Body of pancreas (tissue), 4 donors: ENCODE measurements at regions not wholly inside any gene's neighbourhood (a gene's known extent, or its start where the extent isn't known, plus 50 kb on each side); places are given as distances from the start of the nearest gene placed in this dataset.

Source experiments
- ATAC-seq: fragments of 150-250 bp; one replicate; pipeline ENCODE4 v1.9.1; 2016
- DNase-seq, 4 donors: peaks; one replicate each; pipeline ENCODE4 v3.0.0-alpha.2; 2019
- H3K27ac ChIP-seq, 4 donors: fragments of 200-600 bp; sonication (generic); 1 replicate in 3 of 4; 2 replicates in 1 of 4; pipeline versions ENCODE4 v1.5.1 to v1.6.1; 2016 to 2019; ENCODE audit warnings: mild to moderate bottlenecking in 1 of 4, mixed read lengths in 1 of 4, moderate library complexity in 1 of 4
- H3K27me3 ChIP-seq, 2 donors: fragments of 200-600 bp; sonication (generic); one replicate each; pipeline ENCODE4 v1.6.0; 2016; ENCODE audit warnings: mild to moderate bottlenecking in 1 of 2
- H3K36me3 ChIP-seq, 2 donors: fragments of 200-600 bp; sonication (generic); replicated peaks in 1 of 2; 2 replicates each; pipeline ENCODE4 v1.5.1; 2016; ENCODE audit warnings: low read depth in 2 of 2; ENCODE audit not compliant: insufficient read depth in 1 of 2
- H3K4me1 ChIP-seq: fragments of 200-600 bp; sonication (generic); one replicate; pipeline ENCODE4 v1.6.0; 2016
- H3K4me3 ChIP-seq, 2 donors: fragments of 200-600 bp; sonication (generic); 1 replicate in 1 of 2; 2 replicates in 1 of 2; pipeline ENCODE4 v1.5.1; 2016 to 2019
- H3K9me3 ChIP-seq, 3 donors: fragments of 200-600 bp; sonication (generic); 1 replicate in 2 of 3; 2 replicates in 1 of 3; pipeline ENCODE4 v1.5.1; 2016
- CTCF ChIP-seq, 7 experiments: fragments of 450-650 bp in 4 of 7; fragments of 200-600 bp in 3 of 7; sonication (generic) in 3 of 7; IDR thresholded peaks; one replicate each; pipeline ENCODE4 v1.5.1; 2016 to 2019; ENCODE audit warnings: antibody characterized with exemption in 7 of 7
- POLR2A ChIP-seq, 3 donors: fragments of 450-650 bp; IDR thresholded peaks; one replicate each; pipeline ENCODE4 v1.6.1; 2016; ENCODE audit warnings: antibody characterized with exemption in 3 of 3, mild to moderate bottlenecking in 2 of 3
- WGBS, 2 donors: methylation state at CpG; one replicate each; pipeline ENCODE4 v1.1.5; 2017; 5-methylcytosine and 5-hydroxymethylcytosine counted together
- intact Hi-C: fragments of 100-400 bp; cut with DNase I; formaldehyde crosslinking; loops from one replicate; pipeline ENCODE4 v1.15.1; 2023

DNA sequence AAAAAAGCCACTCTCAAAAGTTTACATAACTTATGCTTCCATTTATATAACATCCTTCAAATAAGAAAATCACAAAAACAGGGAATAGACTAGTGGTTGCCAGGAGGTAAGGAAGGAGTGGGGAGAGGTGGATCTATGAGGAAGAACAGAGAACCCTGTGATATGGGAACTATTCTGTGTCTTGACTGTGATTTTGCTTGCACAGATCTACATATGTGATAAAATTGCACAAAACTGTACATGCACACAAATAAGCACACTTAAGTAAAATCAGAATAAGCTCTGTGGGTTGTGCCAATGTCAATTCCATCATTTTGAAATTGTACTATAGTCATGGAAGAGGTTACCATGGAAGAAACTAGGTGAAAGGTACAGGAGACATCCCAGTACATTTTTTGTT lies 121.6 kb upstream of the SGCG start:
- H3K4me1 ChIP-seq, result no peaks in the 10 kb centered on the region
- ATAC-seq (no peak), DNase-seq (no peak)
- intact Hi-C loops, result no loop called here
- TF ChIP-seq CTCF (IDR thresholded peaks at IDR 0.05), result no peak
- TF ChIP-seq POLR2A (IDR thresholded peaks at IDR 0.05), result no peak
- H3K36me3 ChIP-seq, result no peaks in the 10 kb centered on the region
- no peak overlapping the region for H3K27ac ChIP-seq
- no peak overlapping the region for H3K4me3 ChIP-seq
- no peaks in the 10 kb centered on the region for H3K27me3 ChIP-seq
- no peaks in the 10 kb centered on the region for H3K9me3 ChIP-seq

GRCh38 chr13:23060959-23061358 lies 119.8 kb upstream of the SGCG start:
- Histone ChIP-seq H3K27me3 (no peaks in the 10 kb centered on the region), H3K9me3 (no peaks in the 10 kb centered on the region), H3K4me1 (no peaks in the 10 kb centered on the region), H3K4me3 (no peak overlapping the region), H3K36me3 (no peaks in the 10 kb centered on the region), H3K27ac (no peak overlapping the region)
- ATAC-seq (no peak), DNase-seq (no peak)
- 77 to 78% methylated on average over 1 of the region's 1 CpG for WGBS, 2 donors
- intact Hi-C loops, result no loop called here
- TF ChIP-seq CTCF (IDR thresholded peaks at IDR 0.05) (no peak), POLR2A (IDR thresholded peaks at IDR 0.05) (no peak)

GRCh38 chr13:23067129-23067528 lies 113.7 kb upstream of the SGCG start:
- ATAC-seq (no peak), DNase-seq (no peak)
- Histone ChIP-seq H3K9me3 (peaks cover 0 to 5% (median 0%) of the 10 kb centered on the region in 3 donors), H3K27ac (no peak overlapping the region), H3K36me3 (no peaks in the 10 kb centered on the region), H3K4me3 (no peak overlapping the region), H3K4me1 (no peaks in the 10 kb centered on the region), H3K27me3 (no peaks in the 10 kb centered on the region)
- TF ChIP-seq POLR2A (IDR thresholded peaks at IDR 0.05) (no peak), CTCF (IDR thresholded peaks at IDR 0.05) (no peak)
- intact Hi-C loops, result no loop called here
- WGBS, 2 donors, result 55 to 66% methylated on average over 5 of the region's 5 CpGs

DNA sequence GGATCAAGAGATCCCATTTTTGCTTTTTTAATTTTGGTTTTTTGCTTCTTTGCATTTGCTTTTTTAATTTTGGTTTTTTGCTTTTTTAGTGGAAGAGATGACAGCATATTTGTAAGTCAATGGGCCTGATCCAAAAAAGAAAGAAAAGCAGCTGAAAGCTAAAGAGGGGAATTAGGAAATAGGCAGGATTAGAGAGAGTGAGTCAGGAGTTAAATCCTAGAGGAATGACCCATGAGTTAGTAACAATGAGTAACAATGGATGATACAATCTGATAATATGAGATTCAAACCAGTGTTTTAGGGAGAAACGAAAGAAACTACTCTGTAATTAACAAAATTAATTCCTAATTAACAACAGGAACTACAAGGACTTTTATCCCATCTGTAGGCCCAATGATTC lies 111.2 kb upstream of the SGCG start:
- intact Hi-C loops, result no loop called here
- no peak for ATAC-seq
- Histone ChIP-seq H3K4me1 (no peaks in the 10 kb centered on the region), H3K36me3 (no peaks in the 10 kb centered on the region), H3K27ac (no peak overlapping the region), H3K9me3 (peaks cover 0 to 5% (median 0%) of the 10 kb centered on the region in 3 donors), H3K27me3 (no peaks in the 10 kb centered on the region), H3K4me3 (no peak overlapping the region)
- TF ChIP-seq CTCF (IDR thresholded peaks at IDR 0.05), result no peak
- DNase-seq, result no peak
- 50 to 63% methylated on average over 1 of the region's 1 CpG for WGBS, 2 donors

DNA sequence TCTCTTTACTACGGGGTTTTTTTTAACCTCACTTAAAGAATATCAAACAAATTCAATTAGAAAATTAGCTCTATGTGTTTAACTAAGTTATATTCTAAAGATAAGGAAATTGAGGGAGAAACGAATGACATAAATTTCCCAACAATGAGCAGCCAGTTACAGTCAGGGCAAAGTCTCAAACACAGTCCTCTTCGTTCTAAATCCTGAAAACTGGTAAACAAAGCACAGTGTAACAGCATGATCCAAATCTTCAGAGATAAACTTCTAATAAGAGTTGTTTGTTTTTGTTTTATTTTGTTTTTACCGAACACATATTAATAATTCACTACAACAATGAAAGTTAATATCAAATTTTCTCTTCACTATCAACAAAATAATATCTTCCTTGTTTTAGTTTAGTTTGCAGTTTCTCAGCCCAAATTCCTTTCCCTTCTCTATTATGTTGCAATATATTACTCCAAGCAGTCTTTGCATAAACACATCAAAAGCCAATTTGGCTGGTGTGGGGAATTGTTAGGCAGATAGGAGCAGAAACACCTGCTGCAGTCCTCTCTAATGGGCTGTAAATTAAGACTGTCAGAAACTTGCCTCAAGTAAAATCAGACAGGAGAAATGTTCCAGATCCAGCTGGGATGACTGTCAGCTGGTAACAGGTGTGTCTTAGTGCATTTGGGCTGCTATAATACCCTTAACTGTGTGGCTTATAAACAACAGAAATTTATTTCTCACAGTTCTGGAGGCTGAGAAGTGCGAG lies 106.5 kb upstream of the SGCG start:
- Histone ChIP-seq H3K4me3 (no peak overlapping the region), H3K27ac (peak overlapping the region in 1 of 4 donors; percentile 26), H3K27me3 (no peaks in the 10 kb centered on the region), H3K36me3 (no peaks in the 10 kb centered on the region), H3K9me3 (peaks cover 0 to 5% (median 0%) of the 10 kb centered on the region in 3 donors), H3K4me1 (no peaks in the 10 kb centered on the region)
- DNase-seq, result peak in 2 of 4 donors; percentile 20 to 33
- ATAC-seq, result peak; percentile 47
- WGBS, 2 donors, result 15 to 19% methylated on average over 5 of the region's 5 CpGs
- TF ChIP-seq CTCF (IDR thresholded peaks at IDR 0.05) (no peak), POLR2A (IDR thresholded peaks at IDR 0.05) (no peak)
- intact Hi-C loops, result no loop called here
